ENCODE measurements at regions not wholly inside any gene's neighbourhood (a gene's known extent, or its start where the extent isn't known, plus 50 kb on each side); places are given as distances from the start of the nearest gene placed in this dataset.

- TF ChIP-seq CTCF (IDR thresholded peaks at IDR 0.05) (no peak), POLR2A (IDR thresholded peaks at IDR 0.05) (no peak)
Measured at GRCh38 chr13:89843621-89844020, 1503.9 kb upstream of the MIR17HG start.

Data from thyroid gland (tissue), 4 donors.